IMR-90 (cell line): ENCODE measurements at regions not wholly inside any gene's neighbourhood (a gene's known extent, or its start where the extent isn't known, plus 50 kb on each side); places are given as distances from the start of the nearest gene placed in this dataset.

Experiments used
- ATAC-seq: fragments of 200-7000 bp; cut with Tn5 transposase; 2 replicates; pipeline ENCODE4 v1.9.1; 2020; ENCODE audit warnings: low read depth, mild to moderate bottlenecking, moderate library complexity
- BruUV-seq: library from RNA; stranded (reverse); fragments of 400-500 nt; replicated peaks from 2 replicates; lab custom pipeline; 2021; lab: Mats Ljungman, UMichigan
- CTCF ChIA-PET: fragments of 300-600 bp; formaldehyde crosslinking; extraction: SDS; loops from one replicate; lab custom pipeline; 2021; ENCODE audit warnings: antibody characterized with exemption; lab: Yijun Ruan, JAX
- POLR2A ChIA-PET: fragments of 300-600 bp; sonication (Branson Sonifier 250); formaldehyde crosslinking; loops from one replicate; lab custom pipeline; 2022; ENCODE audit warnings: antibody characterized with exemption; ENCODE audit not compliant: unreplicated experiment; lab: Charles Lee
- DNase-seq: peaks from one replicate; pipeline ENCODE4 v3.0.0; 2013
- H2AFZ ChIP-seq: replicated peaks from 2 replicates; pipeline ENCODE3; 2013; ENCODE audit warnings: low read length, mild to moderate bottlenecking; ENCODE audit not compliant: poor library complexity
- H2AK5ac ChIP-seq: 2 replicates; pipeline ENCODE4 v1.6.1; 2013; ENCODE audit warnings: low read depth, low read length, inconsistent platforms
- H2AK9ac ChIP-seq: replicated peaks from 2 replicates; pipeline ENCODE3; 2013; ENCODE audit warnings: mild to moderate bottlenecking, low read depth, low read length, moderate library complexity; ENCODE audit not compliant: poor library complexity
- H2BK120ac ChIP-seq: 2 replicates; pipeline ENCODE4 v1.6.1; 2013; ENCODE audit warnings: low read depth, low read length, inconsistent platforms
- H2BK15ac ChIP-seq: 3 replicates; pipeline ENCODE4 v1.6.1; 2013; ENCODE audit warnings: low read depth, low read length, inconsistent platforms
- H2BK20ac ChIP-seq: 2 replicates; pipeline ENCODE4 v1.6.1; 2013; ENCODE audit warnings: low read depth, mild to moderate bottlenecking, inconsistent platforms, low read length, moderate library complexity
- H2BK5ac ChIP-seq: 2 replicates; pipeline ENCODE4 v1.6.1; 2013; ENCODE audit warnings: mild to moderate bottlenecking, low read depth, low read length, inconsistent platforms; ENCODE audit not compliant: poor library complexity, severe bottlenecking
- H3K14ac ChIP-seq: replicated peaks from 2 replicates; pipeline ENCODE4 v1.6.1; 2013; ENCODE audit warnings: low read depth, low read length, inconsistent platforms
- H3K18ac ChIP-seq: 2 replicates; pipeline ENCODE4 v1.6.1; 2013; ENCODE audit warnings: low read depth, low read length, control low read depth
- H3K23ac ChIP-seq: 2 replicates; pipeline ENCODE4 v1.6.1; 2013; ENCODE audit warnings: low read depth, low read length, inconsistent platforms
- H3K27ac ChIP-seq: 2 replicates; pipeline ENCODE4 v1.5.1; 2013; ENCODE audit warnings: mild to moderate bottlenecking, control low read depth, low read length; ENCODE audit not compliant: insufficient read depth
- H3K27me3 ChIP-seq: 2 replicates; pipeline ENCODE4 v1.6.1; 2013; ENCODE audit warnings: low read length; ENCODE audit not compliant: control insufficient read depth, insufficient read depth
- H3K36me3 ChIP-seq: 2 replicates; pipeline ENCODE4 v1.6.1; 2013; ENCODE audit warnings: low read length, mixed read lengths; ENCODE audit not compliant: control insufficient read depth, insufficient read depth
- H3K4ac ChIP-seq: 2 replicates; pipeline ENCODE4 v1.6.1; 2013; ENCODE audit warnings: low read depth, low read length, inconsistent platforms
- H3K4me1 ChIP-seq: 2 replicates; pipeline ENCODE4 v1.6.1; 2013; ENCODE audit warnings: low read length, mixed read lengths; ENCODE audit not compliant: control insufficient read depth, insufficient read depth
- H3K4me2 ChIP-seq: 2 replicates; pipeline ENCODE4 v1.6.1; 2013; ENCODE audit warnings: low read depth, mild to moderate bottlenecking, control low read depth, low read length, moderate library complexity
- H3K4me3 ChIP-seq: 2 replicates; pipeline ENCODE4 v1.5.1; 2013; ENCODE audit warnings: low read depth, mild to moderate bottlenecking, control low read depth, low read length, moderate library complexity; ENCODE audit not compliant: insufficient read depth
- H3K56ac ChIP-seq: 2 replicates; pipeline ENCODE4 v1.6.1; 2013; ENCODE audit warnings: low read length, inconsistent platforms; ENCODE audit not compliant: insufficient read depth; ENCODE audit errors: extremely low read depth
- H3K79me1 ChIP-seq, 2 experiments: 2 replicates each; pipeline ENCODE4 v1.6.1; 2013; ENCODE audit warnings: low read length in 2 of 2, inconsistent platforms in 1 of 2, low read depth in 1 of 2
- H3K9ac ChIP-seq: 2 replicates; pipeline ENCODE4 v1.6.1; 2013; ENCODE audit warnings: low read depth, low read length, control low read depth
- H3K9me1 ChIP-seq: 2 replicates; pipeline ENCODE4 v1.6.1; 2013; ENCODE audit warnings: low read length, inconsistent platforms; ENCODE audit not compliant: insufficient read depth
- H3K9me3 ChIP-seq: 2 replicates; pipeline ENCODE4 v1.6.1; 2013; ENCODE audit warnings: low read length; ENCODE audit not compliant: control insufficient read depth, insufficient read depth
- H4K20me1 ChIP-seq: 2 replicates; pipeline ENCODE4 v1.6.1; 2013; ENCODE audit warnings: low read length, inconsistent platforms; ENCODE audit not compliant: insufficient read depth
- H4K5ac ChIP-seq: 2 replicates; pipeline ENCODE4 v1.6.1; 2013; ENCODE audit warnings: mild to moderate bottlenecking, low read depth, low read length, control low read depth
- H4K8ac ChIP-seq, 2 experiments: 2 replicates each; pipeline ENCODE4 v1.6.1; 2013; ENCODE audit warnings: low read depth in 2 of 2, low read length in 2 of 2, control low read depth in 1 of 2, inconsistent platforms in 1 of 2
- H4K91ac ChIP-seq: 2 replicates; pipeline ENCODE4 v1.6.1; 2013; ENCODE audit warnings: low read depth, low read length, inconsistent platforms; ENCODE audit not compliant: insufficient read depth
- BHLHE40 ChIP-seq: fragments of 150-350 bp; IDR thresholded peaks from 2 replicates; pipeline ENCODE4 v1.6.1; 2016; ENCODE audit warnings: mild to moderate bottlenecking, low read depth, low read length
- CEBPB ChIP-seq: IDR thresholded peaks from 2 replicates; pipeline ENCODE4 v1.6.1; 2012; ENCODE audit warnings: low read depth, low read length, improper control_type of control experiment
- CHD1 ChIP-seq: IDR thresholded peaks from 2 replicates; pipeline ENCODE4 v1.6.1; 2012; ENCODE audit warnings: low read depth, low read length, improper control_type of control experiment
- FOS ChIP-seq: fragments of 150-350 bp; IDR thresholded peaks from 2 replicates; pipeline ENCODE4 v1.6.1; 2016; ENCODE audit warnings: low read depth, low read length
- MAFK ChIP-seq: IDR thresholded peaks from 2 replicates; pipeline ENCODE4 v1.6.1; 2012; ENCODE audit warnings: low read depth, low read length, improper control_type of control experiment
- MAZ ChIP-seq: IDR thresholded peaks from 2 replicates; pipeline ENCODE4 v1.6.1; 2012; ENCODE audit warnings: low read depth, mild to moderate bottlenecking, low read length, improper control_type of control experiment, moderate library complexity, borderline replicate concordance
- MXI1 ChIP-seq: IDR thresholded peaks from 2 replicates; pipeline ENCODE4 v1.6.1; 2012; ENCODE audit warnings: low read depth, mild to moderate bottlenecking, low read length, moderate library complexity, borderline replicate concordance
- NFE2L2 ChIP-seq: fragments of 150-350 bp; IDR thresholded peaks from 2 replicates; pipeline ENCODE4 v1.6.1; 2016; ENCODE audit warnings: low read depth, mild to moderate bottlenecking, low read length
- POLR2A ChIP-seq: IDR thresholded peaks from 2 replicates; pipeline ENCODE4 v1.6.1; 2012; ENCODE audit warnings: mild to moderate bottlenecking, low read depth, low read length
- RAD21 ChIP-seq: IDR thresholded peaks from 2 replicates; pipeline ENCODE4 v1.6.1; 2012; ENCODE audit warnings: low read length, improper control_type of control experiment
- RCOR1 ChIP-seq: IDR thresholded peaks from 2 replicates; pipeline ENCODE4 v1.6.1; 2012; ENCODE audit warnings: mild to moderate bottlenecking, low read length, improper control_type of control experiment; ENCODE audit not compliant: insufficient replicate concordance
- RFX5 ChIP-seq: IDR thresholded peaks from 2 replicates; pipeline ENCODE4 v1.8.0; 2012; ENCODE audit warnings: low read depth, mild to moderate bottlenecking, low read length, moderate library complexity
- SMC3 ChIP-seq: fragments of 150-350 bp; IDR thresholded peaks from 2 replicates; pipeline ENCODE4 v1.6.1; 2016; ENCODE audit warnings: low read depth, mild to moderate bottlenecking, antibody characterized with exemption, low read length, moderate library complexity
- WGBS, 2 experiments: methylation state at CpG; one replicate each; pipeline versions ENCODE4 v1.1.5 to v1.1.7; 2013; ENCODE audit warnings: missing lambda C conversion rate in 2 of 2; ENCODE audit not compliant: insufficient read length in 1 of 2; ENCODE audit errors: extremely low coverage in 2 of 2; 5-methylcytosine and 5-hydroxymethylcytosine counted together
- dilution Hi-C: fragments of 300-500 bp; cut with HindIII; formaldehyde crosslinking; loops from one replicate; pipeline ENCODE4 v1.14.3; 2018; ENCODE audit warnings: low sequenced_read_pairs; ENCODE audit not compliant: unreplicated experiment
- in situ Hi-C: fragments of 300-500 bp; cut with MboI; formaldehyde crosslinking; loops from 3 replicates; pipeline ENCODE4 v1.14.3; 2019; ENCODE audit warnings: low sequenced_read_pairs, inconsistent platforms, mixed read lengths
- intact Hi-C: fragments of 100-400 bp; cut with micrococcal nuclease; formaldehyde crosslinking; loops from 2 replicates; pipeline ENCODE4 v1.10.0; 2022
- TF ChIP-seq, protein P1 (sequence below): conservative IDR thresholded peaks from 2 replicates; pipeline ENCODE4 v1.5.1; 2012; ENCODE audit warnings: mild to moderate bottlenecking, low read depth, low read length, improper control_type of control experiment
- TF ChIP-seq, protein P2 (sequence below): fragments of 150-350 bp; IDR thresholded peaks from 2 replicates; pipeline ENCODE4 v1.6.1; 2017; ENCODE audit warnings: mild to moderate bottlenecking, antibody characterized with exemption, low read length, low read depth
- TF ChIP-seq, protein P3 (sequence below): fragments of 150-350 bp; IDR thresholded peaks from 2 replicates; pipeline ENCODE4 v1.6.1; 2016; ENCODE audit warnings: low read depth, mild to moderate bottlenecking, low read length, moderate library complexity, borderline replicate concordance

DNA sequence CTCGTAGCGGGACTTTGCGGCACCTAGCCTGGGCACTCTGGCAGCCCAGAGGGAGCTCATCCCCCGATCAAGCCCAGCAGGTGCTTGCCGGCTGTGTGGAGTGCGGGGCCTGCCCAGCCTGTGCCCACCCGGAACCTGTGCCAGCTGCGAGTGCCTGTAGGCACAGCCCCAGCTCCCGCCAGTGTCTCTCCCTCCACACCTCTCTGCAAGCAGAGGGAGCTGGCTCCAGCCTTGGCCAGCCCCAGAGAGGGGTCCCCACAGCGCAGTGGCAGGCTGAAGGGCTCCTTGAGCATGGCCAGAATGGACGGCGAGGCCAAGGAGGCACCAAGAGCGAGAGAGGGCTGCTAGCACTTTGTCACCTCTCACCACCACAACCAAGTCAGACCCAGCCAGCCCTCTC lies 55.5 kb upstream of the C1QTNF9B start:
- H3K14ac ChIP-seq = no peak overlapping the region
- CTCF ChIA-PET = interaction anchor here (1.4 kb wide), 1 partner anchor 12 kb away, joined by 3 read pairs; no protein-coding TSS in a partner anchor
- 76% methylated on average over 4 of the region's 13 CpGs; no CpG with 5 or more reads in 1 of the 2 experiments for WGBS, 2 experiments
- H2BK20ac ChIP-seq = no peak overlapping the region
- in situ Hi-C loops (no loop called here), intact Hi-C loops (no loop called here), dilution Hi-C loops (no loop called here)
- H2BK5ac ChIP-seq = no peak overlapping the region
- no peak overlapping the region for H4K5ac ChIP-seq
- TF ChIP-seq CEBPB = no peak
- no peak for TF ChIP-seq RAD21
- TF ChIP-seq FOS = no peak
- no peak for TF ChIP-seq CHD1
- TF ChIP-seq RFX5 = no peak
- TF ChIP-seq, protein P1, sequence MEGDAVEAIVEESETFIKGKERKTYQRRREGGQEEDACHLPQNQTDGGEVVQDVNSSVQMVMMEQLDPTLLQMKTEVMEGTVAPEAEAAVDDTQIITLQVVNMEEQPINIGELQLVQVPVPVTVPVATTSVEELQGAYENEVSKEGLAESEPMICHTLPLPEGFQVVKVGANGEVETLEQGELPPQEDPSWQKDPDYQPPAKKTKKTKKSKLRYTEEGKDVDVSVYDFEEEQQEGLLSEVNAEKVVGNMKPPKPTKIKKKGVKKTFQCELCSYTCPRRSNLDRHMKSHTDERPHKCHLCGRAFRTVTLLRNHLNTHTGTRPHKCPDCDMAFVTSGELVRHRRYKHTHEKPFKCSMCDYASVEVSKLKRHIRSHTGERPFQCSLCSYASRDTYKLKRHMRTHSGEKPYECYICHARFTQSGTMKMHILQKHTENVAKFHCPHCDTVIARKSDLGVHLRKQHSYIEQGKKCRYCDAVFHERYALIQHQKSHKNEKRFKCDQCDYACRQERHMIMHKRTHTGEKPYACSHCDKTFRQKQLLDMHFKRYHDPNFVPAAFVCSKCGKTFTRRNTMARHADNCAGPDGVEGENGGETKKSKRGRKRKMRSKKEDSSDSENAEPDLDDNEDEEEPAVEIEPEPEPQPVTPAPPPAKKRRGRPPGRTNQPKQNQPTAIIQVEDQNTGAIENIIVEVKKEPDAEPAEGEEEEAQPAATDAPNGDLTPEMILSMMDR = no peak
- no peak for TF ChIP-seq MAZ
- no peak for TF ChIP-seq BHLHE40
- TF ChIP-seq, protein P2, sequence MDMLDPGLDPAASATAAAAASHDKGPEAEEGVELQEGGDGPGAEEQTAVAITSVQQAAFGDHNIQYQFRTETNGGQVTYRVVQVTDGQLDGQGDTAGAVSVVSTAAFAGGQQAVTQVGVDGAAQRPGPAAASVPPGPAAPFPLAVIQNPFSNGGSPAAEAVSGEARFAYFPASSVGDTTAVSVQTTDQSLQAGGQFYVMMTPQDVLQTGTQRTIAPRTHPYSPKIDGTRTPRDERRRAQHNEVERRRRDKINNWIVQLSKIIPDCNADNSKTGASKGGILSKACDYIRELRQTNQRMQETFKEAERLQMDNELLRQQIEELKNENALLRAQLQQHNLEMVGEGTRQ = no peak
- TF ChIP-seq NFE2L2 = no peak
- no peak for TF ChIP-seq SMC3
- no peak for TF ChIP-seq POLR2A
- no peak for TF ChIP-seq MAFK
- TF ChIP-seq, protein P3, sequence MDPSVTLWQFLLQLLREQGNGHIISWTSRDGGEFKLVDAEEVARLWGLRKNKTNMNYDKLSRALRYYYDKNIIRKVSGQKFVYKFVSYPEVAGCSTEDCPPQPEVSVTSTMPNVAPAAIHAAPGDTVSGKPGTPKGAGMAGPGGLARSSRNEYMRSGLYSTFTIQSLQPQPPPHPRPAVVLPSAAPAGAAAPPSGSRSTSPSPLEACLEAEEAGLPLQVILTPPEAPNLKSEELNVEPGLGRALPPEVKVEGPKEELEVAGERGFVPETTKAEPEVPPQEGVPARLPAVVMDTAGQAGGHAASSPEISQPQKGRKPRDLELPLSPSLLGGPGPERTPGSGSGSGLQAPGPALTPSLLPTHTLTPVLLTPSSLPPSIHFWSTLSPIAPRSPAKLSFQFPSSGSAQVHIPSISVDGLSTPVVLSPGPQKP = no peak
- no peak for TF ChIP-seq MXI1
- no peak for TF ChIP-seq RCOR1
- no peak overlapping the region for H3K56ac ChIP-seq
- no peaks in the 10 kb centered on the region for H4K20me1 ChIP-seq
- DNase-seq = no peak
- H3K23ac ChIP-seq = no peak overlapping the region
- H3K4me1 ChIP-seq = peaks cover 2% of the 10 kb centered on the region; the same call in 1 of the 2 replicates
- no peak overlapping the region for H3K4ac ChIP-seq
- POLR2A ChIA-PET = no interaction called here
- BruUV-seq = no TSS peak
- H3K9me1 ChIP-seq = no peaks in the 10 kb centered on the region
- no peak overlapping the region for H3K4me3 ChIP-seq
- H4K8ac ChIP-seq = no peak overlapping the region
- peaks cover 3% of the 10 kb centered on the region; the same call in 1 of the 2 replicates for H3K27me3 ChIP-seq
- no peak overlapping the region for H2AK5ac ChIP-seq
- H2BK15ac ChIP-seq = no peak overlapping the region
- no peak for ATAC-seq
- H2AFZ ChIP-seq = no peak overlapping the region
- H3K9me3 ChIP-seq = no peaks in the 10 kb centered on the region
- H3K4me2 ChIP-seq = no peak overlapping the region
- H2BK120ac ChIP-seq = no peak overlapping the region
- no peak overlapping the region for H3K27ac ChIP-seq
- H3K9ac ChIP-seq = no peak overlapping the region
- no peaks in the 10 kb centered on the region for H3K79me1 ChIP-seq
- no peaks in the 10 kb centered on the region for H3K36me3 ChIP-seq
- no peak overlapping the region for H2AK9ac ChIP-seq
- H3K18ac ChIP-seq = no peak overlapping the region
- no peak overlapping the region for H4K91ac ChIP-seq
